Naive thymus-derived CD8-positive, alpha-beta T cell (primary cell): ENCODE measurements at regions not wholly inside any gene's neighbourhood (a gene's known extent, or its start where the extent isn't known, plus 50 kb on each side); places are given as distances from the start of the nearest gene placed in this dataset.

Experiments used
- ATAC-seq, 2 donors: fragments of 150-1000 bp; cut with Tn5 transposase in 1 of 2; sonication (Bioruptor Pico), chemical (Tn5 transposase) in 1 of 2; 1 replicate in 1 of 2; 2 replicates in 1 of 2; pipeline ENCODE4 v1.10.0; 2021; ENCODE audit warnings: mild to moderate bottlenecking in 2 of 2, moderate library complexity in 2 of 2
- POLR2A ChIA-PET: fragments of 350-600 bp; sonication (Branson Sonifier 250); formaldehyde crosslinking; loops from one replicate; lab custom pipeline; 2021; ENCODE audit warnings: antibody characterized with exemption; lab: Charles Lee
- DNase-seq, 10 donors: peaks; one replicate each; pipeline versions ENCODE4 v3.0.0 to v3.0.0-alpha.2; 2020 to 2022
- H3K27ac Mint-ChIP-seq, 10 donors: one replicate each; pipeline ENCODE4 v1.8.0; 2020 to 2022; ENCODE audit warnings: mild to moderate bottlenecking in 10 of 10, mixed read lengths in 10 of 10, moderate library complexity in 4 of 10, inconsistent platforms in 1 of 10
- H3K27me3 Mint-ChIP-seq, 5 donors: one replicate each; pipeline ENCODE4 v1.8.0; 2021 to 2022; ENCODE audit warnings: mixed read lengths in 5 of 5
- H3K36me3 Mint-ChIP-seq, 3 donors: one replicate each; pipeline ENCODE4 v1.8.0; 2020 to 2022; ENCODE audit warnings: mixed read lengths in 3 of 3, mild to moderate bottlenecking in 2 of 3, inconsistent platforms in 1 of 3
- H3K4me1 Mint-ChIP-seq, 4 donors: one replicate each; pipeline ENCODE4 v1.8.0; 2021 to 2022; ENCODE audit warnings: mixed read lengths in 4 of 4
- H3K4me3 Mint-ChIP-seq, 10 donors: one replicate each; pipeline ENCODE4 v1.8.0; 2020 to 2022; ENCODE audit warnings: mild to moderate bottlenecking in 10 of 10, mixed read lengths in 10 of 10, moderate library complexity in 6 of 10, inconsistent platforms in 1 of 10
- H3K9me3 Mint-ChIP-seq, 9 donors: one replicate each; pipeline ENCODE4 v1.8.0; 2020 to 2022; ENCODE audit warnings: mixed read lengths in 9 of 9, mild to moderate bottlenecking in 3 of 9, inconsistent platforms in 1 of 9, moderate library complexity in 1 of 9

- no peaks in the 10 kb centered on the region for H3K9me3 Mint-ChIP-seq
- H3K4me1 Mint-ChIP-seq, result peaks cover 0 to 5% (median 0%) of the 10 kb centered on the region in 4 donors
- no peaks in the 10 kb centered on the region for H3K36me3 Mint-ChIP-seq
- no peak overlapping the region for H3K4me3 Mint-ChIP-seq
- no peak for ATAC-seq
- H3K27ac Mint-ChIP-seq, result no peak overlapping the region
- peaks cover 0 to 4% (median 0%) of the 10 kb centered on the region in 5 donors for H3K27me3 Mint-ChIP-seq
- no peak for DNase-seq
- POLR2A ChIA-PET, result interaction anchor here (0.9 kb wide), 1 partner anchor 19 kb away, joined by 6 read pairs; no protein-coding TSS in a partner anchor
These were observed 51.9 kb upstream of the IGSF9B start for GRCh38 chr11:134008634-134009071.

GRCh38 chr11:134013518-134013917 is 55.4 kb upstream of the JAM3 start:
- POLR2A ChIA-PET, result interaction anchor here (2.2 kb wide), 1 partner anchor 14 kb away, joined by 7 read pairs; no protein-coding TSS in a partner anchor
- ATAC-seq (no peak), DNase-seq (no peak)
- H3K9me3 Mint-ChIP-seq, result no peaks in the 10 kb centered on the region
- H3K4me1 Mint-ChIP-seq, result peaks cover 0 to 8% (median 0%) of the 10 kb centered on the region in 4 donors
- H3K4me3 Mint-ChIP-seq, result no peak overlapping the region
- no peaks in the 10 kb centered on the region for H3K36me3 Mint-ChIP-seq
- H3K27ac Mint-ChIP-seq, result no peak overlapping the region
- peaks cover 0 to 4% (median 0%) of the 10 kb centered on the region in 5 donors for H3K27me3 Mint-ChIP-seq

- peaks cover 0 to 8% (median 0%) of the 10 kb centered on the region in 4 donors for H3K4me1 Mint-ChIP-seq
- peak overlapping the region in 1 of 10 donors; percentile 31 for H3K27ac Mint-ChIP-seq
- no peaks in the 10 kb centered on the region for H3K36me3 Mint-ChIP-seq
- ATAC-seq (peak; percentile 32 to 41), DNase-seq (peak in 1 of 10 donors; percentile 69)
- H3K9me3 Mint-ChIP-seq, result no peaks in the 10 kb centered on the region
- H3K4me3 Mint-ChIP-seq, result no peak overlapping the region
- peaks cover 0 to 2% (median 0%) of the 10 kb centered on the region in 5 donors for H3K27me3 Mint-ChIP-seq
- POLR2A ChIA-PET, result interaction anchor here (2.2 kb wide), 1 partner anchor 13 kb away, joined by 7 read pairs; no protein-coding TSS in a partner anchor
These were observed 54.4 kb upstream of the JAM3 start for GRCh38 chr11:134014511-134014910.

GRCh38 chr11:134015556-134015955 is 53.3 kb upstream of the JAM3 start:
- H3K4me1 Mint-ChIP-seq, result peaks cover 2 to 11% (median 8%) of the 10 kb centered on the region in 4 donors
- ATAC-seq (no peak), DNase-seq (no peak)
- POLR2A ChIA-PET, result interaction anchor here (2.2 kb wide), 1 partner anchor 12 kb away, joined by 7 read pairs; no protein-coding TSS in a partner anchor
- H3K4me3 Mint-ChIP-seq, result no peak overlapping the region
- H3K27ac Mint-ChIP-seq, result peak overlapping the region in 1 of 10 donors; percentile 32
- H3K27me3 Mint-ChIP-seq, result peaks cover 0 to 2% (median 0%) of the 10 kb centered on the region in 5 donors
- no peaks in the 10 kb centered on the region for H3K36me3 Mint-ChIP-seq
- no peaks in the 10 kb centered on the region for H3K9me3 Mint-ChIP-seq

GRCh38 chr11:134017511-134018430 is 51.1 kb upstream of the JAM3 start:
- no peaks in the 10 kb centered on the region for H3K9me3 Mint-ChIP-seq
- no peak overlapping the region for H3K27ac Mint-ChIP-seq
- POLR2A ChIA-PET, result interaction anchor here (1.0 to 2.3 kb wide), 2 partner anchors 10 to 11 kb away, joined by 3 to 7 read pairs; no protein-coding TSS in a partner anchor
- ATAC-seq (no peak), DNase-seq (no peak)
- H3K27me3 Mint-ChIP-seq, result peaks cover 0 to 2% (median 0%) of the 10 kb centered on the region in 5 donors
- no peak overlapping the region for H3K4me3 Mint-ChIP-seq
- H3K36me3 Mint-ChIP-seq, result no peaks in the 10 kb centered on the region
- peaks cover 8 to 24% (median 14%) of the 10 kb centered on the region in 4 donors for H3K4me1 Mint-ChIP-seq
